Loucy (cell line): ENCODE measurements at regions not wholly inside any gene's neighbourhood (a gene's known extent, or its start where the extent isn't known, plus 50 kb on each side); places are given as distances from the start of the nearest gene placed in this dataset.

Experiments used
- EZH2phosphoT487 ChIP-seq: fragments of 200-600 bp; IDR thresholded peaks from 2 replicates; pipeline ENCODE4 v1.6.1; 2018; ENCODE audit warnings: antibody characterized with exemption, mild to moderate bottlenecking, moderate library complexity, borderline replicate concordance
- TF ChIP-seq, protein P1 (sequence below): fragments of 200-600 bp; sonication (generic); conservative IDR thresholded peaks from 2 replicates; pipeline ENCODE4 v1.5.1; 2014; ENCODE audit warnings: mild to moderate bottlenecking, antibody characterized with exemption, low read length

DNA sequence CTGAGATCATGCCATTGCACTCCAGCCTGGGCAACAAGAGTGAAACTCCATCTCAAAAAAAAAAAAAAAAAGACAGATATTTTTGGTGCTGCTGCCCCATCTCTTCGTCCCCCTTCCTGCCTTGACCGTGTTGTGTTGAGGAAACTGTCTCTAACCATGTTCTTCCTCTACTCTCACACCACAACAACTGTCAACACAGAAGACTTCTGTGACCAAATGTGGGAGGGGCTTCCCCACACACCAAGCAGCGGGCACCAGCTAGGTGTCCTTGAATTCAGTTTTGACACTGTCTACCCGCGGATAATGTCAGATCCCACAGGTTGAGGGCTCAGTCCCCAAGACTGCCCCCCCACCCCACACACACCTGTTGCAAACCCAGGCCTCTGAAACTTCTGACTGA lies 104.7 kb upstream of the BCOR start:
- TF ChIP-seq, protein P1, sequence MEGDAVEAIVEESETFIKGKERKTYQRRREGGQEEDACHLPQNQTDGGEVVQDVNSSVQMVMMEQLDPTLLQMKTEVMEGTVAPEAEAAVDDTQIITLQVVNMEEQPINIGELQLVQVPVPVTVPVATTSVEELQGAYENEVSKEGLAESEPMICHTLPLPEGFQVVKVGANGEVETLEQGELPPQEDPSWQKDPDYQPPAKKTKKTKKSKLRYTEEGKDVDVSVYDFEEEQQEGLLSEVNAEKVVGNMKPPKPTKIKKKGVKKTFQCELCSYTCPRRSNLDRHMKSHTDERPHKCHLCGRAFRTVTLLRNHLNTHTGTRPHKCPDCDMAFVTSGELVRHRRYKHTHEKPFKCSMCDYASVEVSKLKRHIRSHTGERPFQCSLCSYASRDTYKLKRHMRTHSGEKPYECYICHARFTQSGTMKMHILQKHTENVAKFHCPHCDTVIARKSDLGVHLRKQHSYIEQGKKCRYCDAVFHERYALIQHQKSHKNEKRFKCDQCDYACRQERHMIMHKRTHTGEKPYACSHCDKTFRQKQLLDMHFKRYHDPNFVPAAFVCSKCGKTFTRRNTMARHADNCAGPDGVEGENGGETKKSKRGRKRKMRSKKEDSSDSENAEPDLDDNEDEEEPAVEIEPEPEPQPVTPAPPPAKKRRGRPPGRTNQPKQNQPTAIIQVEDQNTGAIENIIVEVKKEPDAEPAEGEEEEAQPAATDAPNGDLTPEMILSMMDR = no peak
- no peak for TF ChIP-seq EZH2phosphoT487
